ENCODE measurements at regions not wholly inside any gene's neighbourhood (a gene's known extent, or its start where the extent isn't known, plus 50 kb on each side); places are given as distances from the start of the nearest gene placed in this dataset.

DNA sequence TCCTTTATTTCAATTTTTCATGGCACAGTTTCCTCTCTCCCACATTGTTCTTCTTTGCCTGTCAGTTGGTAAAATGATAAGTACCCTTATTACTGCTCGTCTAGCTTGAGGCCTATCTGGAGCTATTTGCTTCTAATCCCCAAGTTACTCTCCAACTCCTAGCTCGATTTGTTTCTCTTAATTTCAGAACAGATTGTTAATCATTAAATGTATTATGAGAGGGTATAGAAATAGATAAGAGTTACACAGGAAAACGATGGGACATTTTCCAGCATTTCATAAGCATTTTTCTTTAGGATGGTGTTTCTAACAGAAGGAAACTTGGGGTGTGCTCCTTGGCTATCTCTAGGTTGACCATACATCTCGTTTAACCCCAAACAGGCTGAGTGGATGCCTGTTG lies 540.5 kb upstream of the FZD8 start:
- Mint-ChIP-seq H3K4me1 (peaks cover 7% of the 10 kb centered on the region), H3K36me3 (ENCODE audit: low read depth) (no peaks in the 10 kb centered on the region), H3K27me3 (ENCODE audit: low read depth) (no peaks in the 10 kb centered on the region), H3K27ac (ENCODE audit: unreplicated experiment) (no peak overlapping the region), H3K4me3 (no peak overlapping the region), H3K9me3 (no peaks in the 10 kb centered on the region)
- DNase-seq (ENCODE audit: low read depth, low spot score): no peak
- TF ChIP-seq, protein P1, sequence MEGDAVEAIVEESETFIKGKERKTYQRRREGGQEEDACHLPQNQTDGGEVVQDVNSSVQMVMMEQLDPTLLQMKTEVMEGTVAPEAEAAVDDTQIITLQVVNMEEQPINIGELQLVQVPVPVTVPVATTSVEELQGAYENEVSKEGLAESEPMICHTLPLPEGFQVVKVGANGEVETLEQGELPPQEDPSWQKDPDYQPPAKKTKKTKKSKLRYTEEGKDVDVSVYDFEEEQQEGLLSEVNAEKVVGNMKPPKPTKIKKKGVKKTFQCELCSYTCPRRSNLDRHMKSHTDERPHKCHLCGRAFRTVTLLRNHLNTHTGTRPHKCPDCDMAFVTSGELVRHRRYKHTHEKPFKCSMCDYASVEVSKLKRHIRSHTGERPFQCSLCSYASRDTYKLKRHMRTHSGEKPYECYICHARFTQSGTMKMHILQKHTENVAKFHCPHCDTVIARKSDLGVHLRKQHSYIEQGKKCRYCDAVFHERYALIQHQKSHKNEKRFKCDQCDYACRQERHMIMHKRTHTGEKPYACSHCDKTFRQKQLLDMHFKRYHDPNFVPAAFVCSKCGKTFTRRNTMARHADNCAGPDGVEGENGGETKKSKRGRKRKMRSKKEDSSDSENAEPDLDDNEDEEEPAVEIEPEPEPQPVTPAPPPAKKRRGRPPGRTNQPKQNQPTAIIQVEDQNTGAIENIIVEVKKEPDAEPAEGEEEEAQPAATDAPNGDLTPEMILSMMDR (conservative IDR thresholded peaks at IDR 0.05): no peak

DNA sequence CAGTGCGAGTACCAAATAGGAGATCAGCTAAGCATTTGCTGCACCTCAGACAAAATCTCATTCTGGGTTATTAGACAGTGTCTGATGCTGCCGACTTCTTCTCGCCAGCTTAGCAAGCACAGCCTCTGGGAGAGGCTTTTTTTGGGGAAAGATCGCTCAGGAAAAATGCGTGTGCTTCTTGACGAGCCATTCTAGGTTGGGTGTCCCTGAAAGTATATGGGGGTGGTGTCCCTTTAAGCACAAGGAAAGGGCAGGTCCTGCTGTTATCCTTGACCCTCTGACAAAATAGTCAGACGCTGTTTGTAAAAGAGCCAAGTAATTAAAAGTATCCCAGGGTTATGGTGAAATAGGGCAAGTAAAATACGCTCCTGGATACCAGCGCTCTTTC lies 540.1 kb upstream of the FZD8 start:
- no peak overlapping the region for H3K27ac Mint-ChIP-seq (ENCODE audit: unreplicated experiment)
- no peaks in the 10 kb centered on the region for H3K36me3 Mint-ChIP-seq (ENCODE audit: low read depth)
- DNase-seq (ENCODE audit: low read depth, low spot score): no peak
- no peaks in the 10 kb centered on the region for H3K9me3 Mint-ChIP-seq
- TF ChIP-seq, protein P1 (conservative IDR thresholded peaks at IDR 0.05): no peak
- peaks cover 7% of the 10 kb centered on the region for H3K4me1 Mint-ChIP-seq
- H3K27me3 Mint-ChIP-seq (ENCODE audit: low read depth): no peaks in the 10 kb centered on the region
- H3K4me3 Mint-ChIP-seq: no peak overlapping the region

DNA sequence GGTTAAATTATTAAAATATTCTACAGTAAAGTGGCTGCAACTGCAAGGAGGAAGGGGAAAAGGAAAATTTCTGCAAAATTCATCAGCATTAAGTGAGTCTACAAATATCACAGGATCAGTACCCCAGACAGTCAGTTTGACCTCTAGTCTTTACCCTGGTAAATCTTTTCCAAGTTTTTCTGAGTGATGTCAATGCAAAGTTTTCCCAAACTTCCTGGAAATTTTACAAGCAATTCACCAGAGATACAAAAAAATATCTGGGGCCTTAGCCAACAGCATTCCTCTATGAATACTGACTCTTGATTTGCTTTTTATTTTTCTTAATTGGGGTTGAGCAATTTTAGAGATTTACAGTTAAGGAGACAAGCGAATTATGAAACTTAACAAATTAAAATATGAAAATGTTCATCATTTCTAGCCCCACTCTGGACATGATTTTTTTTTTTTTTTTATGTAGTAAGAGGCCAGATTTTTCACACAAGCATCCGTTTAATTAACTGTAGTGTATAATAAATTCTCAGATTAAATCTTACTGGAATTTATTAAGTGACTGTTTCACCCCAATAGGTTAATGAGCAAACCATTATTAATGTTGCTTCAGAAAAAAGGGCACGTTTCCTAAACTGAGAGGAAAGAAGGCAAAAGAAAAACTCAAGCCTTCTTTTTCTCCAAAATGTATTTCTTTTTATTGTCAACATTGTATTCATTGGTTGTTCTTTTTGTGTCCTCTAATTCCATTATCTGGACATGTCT lies 539.5 kb upstream of the FZD8 start:
- Mint-ChIP-seq H3K9me3 (no peaks in the 10 kb centered on the region), H3K27ac (ENCODE audit: unreplicated experiment) (no peak overlapping the region), H3K27me3 (ENCODE audit: low read depth) (no peaks in the 10 kb centered on the region), H3K4me1 (peaks cover 7% of the 10 kb centered on the region), H3K4me3 (no peak overlapping the region), H3K36me3 (ENCODE audit: low read depth) (no peaks in the 10 kb centered on the region)
- DNase-seq (ENCODE audit: low read depth, low spot score): no peak
- TF ChIP-seq, protein P1 (conservative IDR thresholded peaks at IDR 0.05): no peak

DNA sequence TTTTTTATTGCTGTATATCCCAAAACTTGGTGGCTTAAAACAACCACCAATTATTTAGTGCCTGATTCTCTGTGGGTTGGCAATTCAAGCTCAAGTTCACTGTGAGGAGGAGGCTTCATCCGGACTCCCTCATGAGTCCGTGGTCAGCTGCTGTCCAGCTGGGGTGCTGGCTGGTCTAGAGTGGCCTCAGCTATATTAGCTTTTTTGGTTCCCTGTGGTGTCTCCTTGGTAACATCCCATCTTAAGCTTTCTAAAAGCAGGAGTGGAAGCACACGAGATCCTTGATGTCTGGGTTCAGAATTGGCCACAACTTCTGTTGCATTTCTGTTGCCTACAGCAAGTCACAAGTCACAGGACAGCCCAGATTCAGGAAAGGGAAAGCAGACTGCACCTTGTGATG lies 536.5 kb upstream of the FZD8 start:
- Mint-ChIP-seq H3K27me3 (ENCODE audit: low read depth) (no peaks in the 10 kb centered on the region), H3K4me3 (no peak overlapping the region), H3K27ac (ENCODE audit: unreplicated experiment) (no peak overlapping the region), H3K4me1 (peaks cover 8% of the 10 kb centered on the region), H3K36me3 (ENCODE audit: low read depth) (no peaks in the 10 kb centered on the region), H3K9me3 (no peaks in the 10 kb centered on the region)
- TF ChIP-seq, protein P1 (conservative IDR thresholded peaks at IDR 0.05): no peak
- no peak for DNase-seq (ENCODE audit: low read depth, low spot score)

DNA sequence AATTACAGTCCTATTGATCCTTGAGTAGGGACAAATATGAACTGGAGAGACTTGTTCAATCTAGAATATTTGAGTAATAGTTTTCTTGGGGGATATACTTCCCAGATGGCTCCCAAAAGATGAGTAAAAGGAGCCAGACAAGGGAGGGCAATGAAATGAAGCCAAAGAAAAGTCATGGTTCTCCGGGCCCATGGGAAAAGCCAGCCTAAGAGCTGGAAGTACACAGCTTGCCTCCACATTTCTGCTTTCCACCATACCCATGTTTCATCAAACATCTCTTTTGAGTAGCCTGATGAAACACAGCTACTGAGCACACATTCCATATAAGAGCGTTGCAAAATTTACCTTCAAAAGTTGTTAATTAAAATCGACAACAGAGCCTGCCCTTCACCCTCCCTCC lies 535.0 kb upstream of the FZD8 start:
- Mint-ChIP-seq H3K36me3 (ENCODE audit: low read depth) (no peaks in the 10 kb centered on the region), H3K9me3 (no peaks in the 10 kb centered on the region), H3K4me1 (peaks cover 13% of the 10 kb centered on the region), H3K4me3 (no peak overlapping the region), H3K27ac (ENCODE audit: unreplicated experiment) (no peak overlapping the region), H3K27me3 (ENCODE audit: low read depth) (no peaks in the 10 kb centered on the region)
- no peak for DNase-seq (ENCODE audit: low read depth, low spot score)
- TF ChIP-seq, protein P1 (conservative IDR thresholded peaks at IDR 0.05): no peak

Data from neural crest cell (in vitro differentiated cells).